GM10248 (cell line): ENCODE measurements at regions not wholly inside any gene's neighbourhood (a gene's known extent, or its start where the extent isn't known, plus 50 kb on each side); places are given as distances from the start of the nearest gene placed in this dataset.
"Not testable (repeated sequence)": the region's sequence is repeated elsewhere in the genome, so short reads cannot be mapped to it uniquely, and the experiment has no call there.

Source experiments
- CTCF ChIA-PET: fragments of 300-600 bp; sonication (Branson Sonifier 250); formaldehyde crosslinking; extraction: SDS; loops from one replicate; lab custom pipeline; 2021; ENCODE audit warnings: antibody characterized with exemption; lab: Yijun Ruan, JAX
- POLR2A ChIA-PET: fragments of 350-650 bp; sonication (Branson Sonifier 250); formaldehyde crosslinking; extraction: SDS; loops from one replicate; lab custom pipeline; 2020; ENCODE audit warnings: antibody characterized with exemption; lab: Yijun Ruan, JAX
- DNase-seq: peaks from one replicate; pipeline ENCODE4 v3.0.0; 2012; ENCODE audit errors: extremely low spot score
- CTCF ChIP-seq: IDR thresholded peaks from 2 replicates; pipeline ENCODE4 v1.5.1; 2012; ENCODE audit warnings: mild to moderate bottlenecking, low read depth; ENCODE audit errors: extremely low read depth, missing control alignments, control extremely low read depth

GRCh38 chr4:77293426-77293825 is 136.4 kb downstream of the CCNG2 start:
- ChIA-PET CTCF (interaction anchor here (1.4 to 2.2 kb wide), 2 partner anchors 9 to 65 kb away, joined by 4 to 7 read pairs; no protein-coding TSS in a partner anchor), POLR2A (no interaction called here)
- TF ChIP-seq CTCF: no peak
- DNase-seq: no peak

GRCh38 chr4:77300996-77301395 is 144.0 kb downstream of the CCNG2 start:
- CTCF ChIA-PET, DNase-seq, POLR2A ChIA-PET: not testable (repeated sequence)

GRCh38 chr4:77305766-77306165 is 148.8 kb downstream of the CCNG2 start:
- no peak for TF ChIP-seq CTCF
- CTCF ChIA-PET: interaction anchor here (2.0 to 2.1 kb wide), 2 partner anchors 48 to 65 kb away, joined by 7 read pairs; no protein-coding TSS in a partner anchor
- no peak for DNase-seq
- POLR2A ChIA-PET: no interaction called here

GRCh38 chr4:77306496-77306895 is 149.5 kb downstream of the CCNG2 start:
- no peak for TF ChIP-seq CTCF
- CTCF ChIA-PET: interaction anchor here (2.0 to 2.1 kb wide), 2 partner anchors 47 to 66 kb away, joined by 7 read pairs; no protein-coding TSS in a partner anchor
- no peak for DNase-seq
- POLR2A ChIA-PET: no interaction called here

GRCh38 chr4:77308843-77309242 is 151.8 kb downstream of the CCNG2 start:
- POLR2A ChIA-PET: no interaction called here
- CTCF ChIA-PET: interaction anchor here (0.9 to 2.5 kb wide), 9 partner anchors 9 to 120 kb away, joined by 3 to 7 read pairs (median 3); no protein-coding TSS in a partner anchor
- peak; percentile 49 for DNase-seq
- peak; percentile 51 for TF ChIP-seq CTCF

- CTCF ChIA-PET: interaction anchor here (1.0 to 2.5 kb wide), 6 partner anchors 9 to 70 kb away, joined by 3 to 7 read pairs (median 3); no protein-coding TSS in a partner anchor
- no peak for DNase-seq
- no peak for TF ChIP-seq CTCF
- POLR2A ChIA-PET: no interaction called here
Observed at GRCh38 chr4:77309496-77309895, 152.5 kb downstream of the CCNG2 start.

GRCh38 chr4:77310931-77311330 is 153.9 kb downstream of the CCNG2 start:
- CTCF ChIA-PET: no interaction called here
- DNase-seq: no peak
- TF ChIP-seq CTCF: no peak
- POLR2A ChIA-PET: no interaction called here
